ENCODE measurements at regions not wholly inside any gene's neighbourhood (a gene's known extent, or its start where the extent isn't known, plus 50 kb on each side); places are given as distances from the start of the nearest gene placed in this dataset.

GRCh38 chr16:11462861-11463260 is 117.6 kb downstream of the RMI2 start:
- Mint-ChIP-seq H3K4me1 (no peaks in the 10 kb centered on the region), H3K27ac (no peak overlapping the region), H3K9me3 (no peaks in the 10 kb centered on the region), H3K4me3 (no peak overlapping the region), H3K27me3 (peaks cover 2% of the 10 kb centered on the region), H3K36me3 (no peaks in the 10 kb centered on the region)
- ATAC-seq (ENCODE audit: low read depth) (no peak), DNase-seq (no peak)
- POLR2A ChIA-PET = no interaction called here

GRCh38 chr16:11464241-11464640 is 119.0 kb downstream of the RMI2 start:
- H3K4me3 Mint-ChIP-seq = no peak overlapping the region
- peaks cover 2% of the 10 kb centered on the region for H3K27me3 Mint-ChIP-seq
- H3K36me3 Mint-ChIP-seq = no peaks in the 10 kb centered on the region
- POLR2A ChIA-PET = no interaction called here
- no peak overlapping the region for H3K27ac Mint-ChIP-seq
- no peaks in the 10 kb centered on the region for H3K9me3 Mint-ChIP-seq
- no peaks in the 10 kb centered on the region for H3K4me1 Mint-ChIP-seq
- no peak for DNase-seq
- no peak for ATAC-seq (ENCODE audit: low read depth)

- H3K4me3 Mint-ChIP-seq = no peak overlapping the region
- H3K27me3 Mint-ChIP-seq = peaks cover 2% of the 10 kb centered on the region
- no peaks in the 10 kb centered on the region for H3K9me3 Mint-ChIP-seq
- H3K36me3 Mint-ChIP-seq = no peaks in the 10 kb centered on the region
- H3K27ac Mint-ChIP-seq = no peak overlapping the region
- ATAC-seq (ENCODE audit: low read depth) (no peak), DNase-seq (no peak)
- no peaks in the 10 kb centered on the region for H3K4me1 Mint-ChIP-seq
- POLR2A ChIA-PET = no interaction called here
Measured at GRCh38 chr16:11465675-11466074, 120.4 kb downstream of the RMI2 start.

- Mint-ChIP-seq H3K4me1 (no peaks in the 10 kb centered on the region), H3K27me3 (no peaks in the 10 kb centered on the region), H3K36me3 (no peaks in the 10 kb centered on the region), H3K27ac (no peak overlapping the region), H3K9me3 (no peaks in the 10 kb centered on the region), H3K4me3 (no peak overlapping the region)
- DNase-seq (no peak), ATAC-seq (ENCODE audit: low read depth) (no peak)
- POLR2A ChIA-PET = no interaction called here
Measured at GRCh38 chr16:11470676-11471415, 115.9 kb downstream of the LITAF start.

GRCh38 chr16:11471548-11471947 is 115.2 kb downstream of the LITAF start:
- Mint-ChIP-seq H3K36me3 (no peaks in the 10 kb centered on the region), H3K27me3 (no peaks in the 10 kb centered on the region), H3K4me1 (no peaks in the 10 kb centered on the region), H3K4me3 (no peak overlapping the region), H3K27ac (no peak overlapping the region), H3K9me3 (no peaks in the 10 kb centered on the region)
- no peak for DNase-seq
- POLR2A ChIA-PET = no interaction called here
- ATAC-seq (ENCODE audit: low read depth) = no peak

- DNase-seq (no peak), ATAC-seq (ENCODE audit: low read depth) (no peak)
- no peaks in the 10 kb centered on the region for H3K36me3 Mint-ChIP-seq
- H3K27ac Mint-ChIP-seq = no peak overlapping the region
- no peak overlapping the region for H3K4me3 Mint-ChIP-seq
- no peaks in the 10 kb centered on the region for H3K27me3 Mint-ChIP-seq
- H3K9me3 Mint-ChIP-seq = no peaks in the 10 kb centered on the region
- H3K4me1 Mint-ChIP-seq = no peaks in the 10 kb centered on the region
- POLR2A ChIA-PET = no interaction called here
Measured at GRCh38 chr16:11472410-11472809, 114.3 kb downstream of the LITAF start.

- H3K4me3 Mint-ChIP-seq = no peak overlapping the region
- H3K4me1 Mint-ChIP-seq = no peaks in the 10 kb centered on the region
- POLR2A ChIA-PET = no interaction called here
- ATAC-seq (ENCODE audit: low read depth) = no peak
- H3K36me3 Mint-ChIP-seq = no peaks in the 10 kb centered on the region
- no peak overlapping the region for H3K27ac Mint-ChIP-seq
- no peak for DNase-seq
- H3K27me3 Mint-ChIP-seq = no peaks in the 10 kb centered on the region
- H3K9me3 Mint-ChIP-seq = no peaks in the 10 kb centered on the region
Measured at GRCh38 chr16:11472851-11473250, 113.9 kb downstream of the LITAF start.

GRCh38 chr16:11473728-11474127 is 113.0 kb downstream of the LITAF start:
- no peak overlapping the region for H3K4me3 Mint-ChIP-seq
- no peak overlapping the region for H3K27ac Mint-ChIP-seq
- ATAC-seq (ENCODE audit: low read depth) = no peak
- H3K36me3 Mint-ChIP-seq = no peaks in the 10 kb centered on the region
- no peaks in the 10 kb centered on the region for H3K9me3 Mint-ChIP-seq
- no peak for DNase-seq
- POLR2A ChIA-PET = no interaction called here
- no peaks in the 10 kb centered on the region for H3K27me3 Mint-ChIP-seq
- no peaks in the 10 kb centered on the region for H3K4me1 Mint-ChIP-seq

GRCh38 chr16:11474617-11475291 is 112.0 kb downstream of the LITAF start:
- H3K36me3 Mint-ChIP-seq = no peaks in the 10 kb centered on the region

GRCh38 chr16:11475896-11476630 is 110.7 kb downstream of the LITAF start:
- ATAC-seq (ENCODE audit: low read depth) = no peak
- H3K4me1 Mint-ChIP-seq = no peaks in the 10 kb centered on the region
- DNase-seq = no peak
- POLR2A ChIA-PET = no interaction called here
- no peak overlapping the region for H3K27ac Mint-ChIP-seq
- peaks cover 9% of the 10 kb centered on the region for H3K9me3 Mint-ChIP-seq
- no peak overlapping the region for H3K4me3 Mint-ChIP-seq
- no peaks in the 10 kb centered on the region for H3K36me3 Mint-ChIP-seq
- no peaks in the 10 kb centered on the region for H3K27me3 Mint-ChIP-seq

More at GRCh38 chr16:11474617-11475291, 112.0 kb downstream of the LITAF start:
- no peak for DNase-seq
- no peak overlapping the region for H3K4me3 Mint-ChIP-seq
- ATAC-seq (ENCODE audit: low read depth) = no peak
- H3K27me3 Mint-ChIP-seq = no peaks in the 10 kb centered on the region
- no peaks in the 10 kb centered on the region for H3K4me1 Mint-ChIP-seq
- no peak overlapping the region for H3K27ac Mint-ChIP-seq
- H3K9me3 Mint-ChIP-seq = no peaks in the 10 kb centered on the region
- POLR2A ChIA-PET = interaction anchor here (0.5 kb wide), 1 partner anchor 9 kb away, joined by 5 read pairs; no protein-coding TSS in a partner anchor

GRCh38 chr16:11476676-11477075 is 110.0 kb downstream of the LITAF start:
- Mint-ChIP-seq H3K27me3 (no peaks in the 10 kb centered on the region), H3K36me3 (no peaks in the 10 kb centered on the region), H3K27ac (no peak overlapping the region), H3K4me3 (no peak overlapping the region), H3K4me1 (no peaks in the 10 kb centered on the region), H3K9me3 (peaks cover 9% of the 10 kb centered on the region)
- POLR2A ChIA-PET = no interaction called here
- DNase-seq (no peak), ATAC-seq (ENCODE audit: low read depth) (no peak)

- POLR2A ChIA-PET = interaction anchor here (0.7 kb wide), 1 partner anchor 44 kb away, joined by 3 read pairs; no protein-coding TSS in a partner anchor
- no peaks in the 10 kb centered on the region for H3K4me1 Mint-ChIP-seq
- H3K4me3 Mint-ChIP-seq = no peak overlapping the region
- no peaks in the 10 kb centered on the region for H3K36me3 Mint-ChIP-seq
- no peaks in the 10 kb centered on the region for H3K27me3 Mint-ChIP-seq
- DNase-seq (no peak), ATAC-seq (ENCODE audit: low read depth) (no peak)
- H3K27ac Mint-ChIP-seq = no peak overlapping the region
- H3K9me3 Mint-ChIP-seq = peaks cover 17% of the 10 kb centered on the region
Measured at GRCh38 chr16:11478431-11479119, 108.1 kb downstream of the LITAF start.

- no peaks in the 10 kb centered on the region for H3K36me3 Mint-ChIP-seq
- POLR2A ChIA-PET = no interaction called here
- H3K4me1 Mint-ChIP-seq = no peaks in the 10 kb centered on the region
- H3K27me3 Mint-ChIP-seq = no peaks in the 10 kb centered on the region
- DNase-seq = no peak
- H3K27ac Mint-ChIP-seq = no peak overlapping the region
- H3K4me3 Mint-ChIP-seq = no peak overlapping the region
- peaks cover 17% of the 10 kb centered on the region for H3K9me3 Mint-ChIP-seq
- ATAC-seq (ENCODE audit: low read depth) = no peak
Measured at GRCh38 chr16:11479916-11480315, 106.8 kb downstream of the LITAF start.

Data from activated naive CD8-positive, alpha-beta T cell treated with anti-CD3 and anti-CD28 coated beads, Interleukin-2, amount 10 ng/mL, durations not matched to agents 7 days and 5 days (primary cell).